SK-N-SH (cell line): ENCODE measurements at regions not wholly inside any gene's neighbourhood (a gene's known extent, or its start where the extent isn't known, plus 50 kb on each side); places are given as distances from the start of the nearest gene placed in this dataset.

Experiments
- CTCF ChIA-PET: fragments of 300-600, 350-600 bp; formaldehyde crosslinking; extraction: SDS; loops from one replicate; lab custom pipeline; 2021; lab: Yijun Ruan, JAX
- POLR2A ChIA-PET: fragments of 350-600 bp; sonication (Branson Sonifier 250); formaldehyde crosslinking; extraction: SDS; loops from one replicate; lab custom pipeline; 2020; ENCODE audit warnings: antibody characterized with exemption, inconsistent platforms; lab: Yijun Ruan, JAX
- DNase-seq: peaks from one replicate; pipeline ENCODE4 v3.0.0; 2012
- H2AFZ ChIP-seq: fragments of 200-600 bp; sonication (generic); 2 replicates; pipeline ENCODE4 v1.8.1; 2016; ENCODE audit warnings: antibody characterized with exemption, mild to moderate bottlenecking, low read depth
- H3F3A ChIP-seq: fragments of 200-600 bp; sonication (generic); replicated peaks from 2 replicates; pipeline ENCODE3; 2016; ENCODE audit warnings: antibody characterized with exemption, mild to moderate bottlenecking; ENCODE audit not compliant: insufficient read depth
- H3K27ac ChIP-seq, 2 experiments: fragments of 200-500 bp in 1 of 2; fragments of 200-600 bp in 1 of 2; sonication (Bioruptor generic) in 1 of 2; sonication (generic), shearing (Covaris generic) in 1 of 2; 2 replicates each; pipeline versions ENCODE4 v1.5.1 to v1.6.1; 2014 to 2016; ENCODE audit warnings: low read depth in 2 of 2, inconsistent platforms in 1 of 2, low read length in 1 of 2, mild to moderate bottlenecking in 1 of 2, mixed read lengths in 1 of 2
- H3K27me3 ChIP-seq: fragments of 200-600 bp; sonication (generic), shearing (Covaris generic); 2 replicates; pipeline ENCODE4 v1.6.1; 2016; ENCODE audit warnings: mixed run types; ENCODE audit not compliant: insufficient read depth
- H3K36me3 ChIP-seq, 2 experiments: fragments of 200-500 bp in 1 of 2; fragments of 200-600 bp in 1 of 2; sonication (Bioruptor generic) in 1 of 2; sonication (generic) in 1 of 2; replicated peaks in 1 of 2; 2 replicates each; pipeline versions ENCODE3 to v1.5.1; 2014 to 2016; ENCODE audit warnings: low read length in 1 of 2, mild to moderate bottlenecking in 1 of 2; ENCODE audit not compliant: insufficient read depth in 2 of 2, control insufficient read depth in 1 of 2
- H3K4me1 ChIP-seq, 2 experiments: fragments of 200-500 bp in 1 of 2; fragments of 200-600 bp in 1 of 2; sonication (Bioruptor generic) in 1 of 2; sonication (generic), shearing (Covaris generic) in 1 of 2; 2 replicates each; pipeline versions ENCODE4 v1.5.1 to v1.6.1; 2014 to 2016; ENCODE audit warnings: low read depth in 1 of 2, low read length in 1 of 2, mixed run types in 1 of 2; ENCODE audit not compliant: insufficient read depth in 2 of 2, control insufficient read depth in 1 of 2
- H3K4me2 ChIP-seq: fragments of 200-600 bp; sonication (generic), shearing (Covaris generic); 2 replicates; pipeline ENCODE4 v1.6.1; 2017; ENCODE audit warnings: mixed run types
- H3K4me3 ChIP-seq, 2 experiments: fragments of 200-500 bp in 1 of 2; fragments of 200-600 bp in 1 of 2; sonication (Bioruptor generic) in 1 of 2; sonication (generic), shearing (Covaris generic) in 1 of 2; 2 replicates each; pipeline versions ENCODE4 v1.5.1 to v1.8.1; 2014 to 2016; ENCODE audit warnings: low read depth in 2 of 2, inconsistent platforms in 1 of 2, low read length in 1 of 2, mild to moderate bottlenecking in 1 of 2, mixed read lengths in 1 of 2, moderate library complexity in 1 of 2
- H3K79me2 ChIP-seq: fragments of 200-600 bp; sonication (generic); 2 replicates; pipeline ENCODE4 v1.8.1; 2017; ENCODE audit warnings: mild to moderate bottlenecking; ENCODE audit not compliant: insufficient read depth
- H3K9ac ChIP-seq: fragments of 200-600 bp; sonication (generic); 2 replicates; pipeline ENCODE4 v1.6.1; 2017; ENCODE audit warnings: mixed run types
- H3K9me2 ChIP-seq: fragments of 200-600 bp; sonication (generic); 2 replicates; pipeline ENCODE4 v1.6.1; 2017; ENCODE audit warnings: mixed run types
- H3K9me3 ChIP-seq: fragments of 200-600 bp; sonication (generic); 2 replicates; pipeline ENCODE4 v1.6.1; 2017; ENCODE audit warnings: mixed run types, mild to moderate bottlenecking, moderate library complexity
- H4K20me1 ChIP-seq: fragments of 200-600 bp; sonication (generic); 2 replicates; pipeline ENCODE4 v1.6.1; 2017; ENCODE audit warnings: mild to moderate bottlenecking, mixed run types; ENCODE audit not compliant: insufficient read depth
- CHD2 ChIP-seq: fragments of 150-350 bp; IDR thresholded peaks from 2 replicates; pipeline ENCODE4 v1.6.1; 2018; ENCODE audit warnings: low read length; ENCODE audit not compliant: partially characterized antibody
- ELF1 ChIP-seq: IDR thresholded peaks from 2 replicates; pipeline ENCODE4 v1.4.0; 2012
- EP300 ChIP-seq, 2 experiments: IDR thresholded peaks; 2 replicates each; pipeline versions ENCODE4 v1.4.0 to v1.6.1; 2012; ENCODE audit warnings: borderline replicate concordance in 1 of 2, low read depth in 1 of 2, low read length in 1 of 2
- EZH2phosphoT487 ChIP-seq: fragments of 200-600 bp; sonication (generic); IDR thresholded peaks from 2 replicates; pipeline ENCODE4 v1.6.1; 2017; ENCODE audit warnings: low read depth, mixed run types, mild to moderate bottlenecking, antibody characterized with exemption, moderate library complexity, borderline replicate concordance
- FOXJ3 ChIP-seq: sonication (generic); formaldehyde crosslinking; IDR thresholded peaks from 2 replicates; pipeline ENCODE4 v1.5.1; 2020; ENCODE audit warnings: mild to moderate bottlenecking, missing genetic modification reagents
- FOXM1 ChIP-seq: IDR thresholded peaks from 2 replicates; pipeline ENCODE4 v1.4.0; 2012; ENCODE audit warnings: low read depth, mild to moderate bottlenecking
- GABPA ChIP-seq: IDR thresholded peaks from 2 replicates; pipeline ENCODE4 v1.4.0; 2012; ENCODE audit warnings: low read depth, mild to moderate bottlenecking
- GATA2 ChIP-seq: sonication (generic); formaldehyde crosslinking; IDR thresholded peaks from 2 replicates; pipeline ENCODE4 v1.5.0; 2020; ENCODE audit warnings: mild to moderate bottlenecking, missing genetic modification reagents
- JUND ChIP-seq: IDR thresholded peaks from 2 replicates; pipeline ENCODE4 v1.4.0; 2012
- MEF2A ChIP-seq: IDR thresholded peaks from 2 replicates; pipeline ENCODE4 v1.4.0; 2012; ENCODE audit warnings: low read depth, borderline replicate concordance
- NRF1 ChIP-seq: IDR thresholded peaks from 2 replicates; pipeline ENCODE4 v1.6.1; 2012; ENCODE audit warnings: low read depth, mild to moderate bottlenecking, low read length
- RAD21 ChIP-seq: IDR thresholded peaks from 2 replicates; pipeline ENCODE4 v1.6.1; 2012; ENCODE audit warnings: mild to moderate bottlenecking, low read length
- RCOR1 ChIP-seq: fragments of 150-350 bp; IDR thresholded peaks from 2 replicates; pipeline ENCODE4 v1.6.1; 2017; ENCODE audit warnings: antibody characterized with exemption, low read length
- SIN3A ChIP-seq: IDR thresholded peaks from 2 replicates; pipeline ENCODE4 v1.6.1; 2012; ENCODE audit warnings: low read depth, mild to moderate bottlenecking, low read length, moderate library complexity, borderline replicate concordance
- SMC3 ChIP-seq: IDR thresholded peaks from 2 replicates; pipeline ENCODE4 v1.6.1; 2012; ENCODE audit warnings: low read depth, low read length, improper control_type of control experiment
- TAF1 ChIP-seq: IDR thresholded peaks from 2 replicates; pipeline ENCODE4 v1.6.1; 2012; ENCODE audit warnings: low read depth, mild to moderate bottlenecking, low read length, moderate library complexity, borderline replicate concordance
- TCF12 ChIP-seq: IDR thresholded peaks from 2 replicates; pipeline ENCODE4 v1.4.0; 2012
- TEAD4 ChIP-seq: IDR thresholded peaks from 2 replicates; pipeline ENCODE4 v1.4.0; 2012; ENCODE audit warnings: mild to moderate bottlenecking, borderline replicate concordance; ENCODE audit not compliant: insufficient read depth
- WGBS: methylation state at CpG from one replicate; pipeline ENCODE4 v1.1.6; 2017; ENCODE audit warnings: low lambda C conversion rate; 5-methylcytosine and 5-hydroxymethylcytosine counted together
- TF ChIP-seq, protein P1 (sequence below): fragments of 150-350 bp; IDR thresholded peaks from 2 replicates; pipeline ENCODE4 v1.6.1; 2017; ENCODE audit warnings: antibody characterized with exemption, low read length, low read depth, borderline replicate concordance
- TF ChIP-seq, protein P2 (sequence below): IDR thresholded peaks from 2 replicates; pipeline ENCODE4 v1.4.0; 2012; ENCODE audit warnings: low read depth, borderline replicate concordance
- TF ChIP-seq, protein P3 (sequence below): IDR thresholded peaks from 2 replicates; pipeline ENCODE4 v1.4.0; 2012; ENCODE audit warnings: low read depth
- TF ChIP-seq, protein P4 (sequence below): IDR thresholded peaks from 2 replicates; pipeline ENCODE4 v1.4.0; 2012; ENCODE audit warnings: low read depth, borderline replicate concordance

DNA sequence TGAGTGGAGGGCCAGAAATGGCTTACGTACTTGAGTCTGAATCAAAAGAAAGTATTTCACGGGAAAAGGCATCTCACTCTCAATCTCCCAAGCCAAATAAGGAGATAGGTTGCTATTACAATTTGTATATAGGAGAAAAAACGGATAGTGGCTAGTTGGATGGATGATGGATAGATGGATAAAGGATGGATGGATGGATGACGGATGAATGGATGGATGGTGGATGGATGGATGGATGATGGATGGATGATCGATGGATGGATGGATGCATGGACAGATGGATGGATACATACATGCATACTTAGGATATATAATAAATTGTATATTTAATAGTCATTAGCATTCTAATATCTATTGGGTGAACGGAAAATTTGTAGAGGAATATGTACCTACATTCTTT lies 82.2 kb upstream of the NRP1 start:
- no peak for DNase-seq

DNA sequence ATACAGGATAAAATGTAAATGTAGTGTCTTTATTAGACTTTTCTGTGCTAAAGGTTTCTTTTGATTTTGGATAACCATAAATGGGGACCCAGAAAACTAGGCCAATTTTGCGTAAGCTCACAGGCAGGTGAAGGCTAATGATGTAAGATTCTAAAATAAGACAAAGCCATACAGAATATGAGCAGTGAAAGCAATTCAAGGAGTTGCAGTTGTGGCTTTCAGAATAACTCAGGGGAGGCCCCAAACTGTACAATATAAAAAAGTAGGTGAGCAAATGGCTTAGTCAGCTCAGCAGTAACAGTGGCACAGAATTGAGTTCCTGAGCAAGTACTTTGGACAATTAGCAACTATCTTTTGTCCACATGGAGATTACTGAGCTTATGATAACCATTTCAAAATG lies 81.7 kb upstream of the NRP1 start:
- Histone ChIP-seq H3K4me2 (no peak overlapping the region), H3K27me3 (no peaks in the 10 kb centered on the region), H3F3A (peaks cover 10% of the 10 kb centered on the region), H3K4me1 (peaks cover 7 to 12% of the 10 kb centered on the region in 2 experiments; a peak in 3 of 4 replicates), H3K9ac (no peak overlapping the region), H3K27ac (no peak overlapping the region), H3K9me2 (no peaks in the 10 kb centered on the region), H2AFZ (no peak overlapping the region), H3K36me3 (no peaks in the 10 kb centered on the region), H3K9me3 (no peaks in the 10 kb centered on the region), H3K79me2 (no peaks in the 10 kb centered on the region), H3K4me3 (no peak overlapping the region), H4K20me1 (no peaks in the 10 kb centered on the region)
- DNase-seq, result no peak
- POLR2A ChIA-PET, result no interaction called here
- CTCF ChIA-PET, result no interaction called here
- WGBS, result 96% methylated on average over 1 of the region's 1 CpG
- TF ChIP-seq, protein P1, sequence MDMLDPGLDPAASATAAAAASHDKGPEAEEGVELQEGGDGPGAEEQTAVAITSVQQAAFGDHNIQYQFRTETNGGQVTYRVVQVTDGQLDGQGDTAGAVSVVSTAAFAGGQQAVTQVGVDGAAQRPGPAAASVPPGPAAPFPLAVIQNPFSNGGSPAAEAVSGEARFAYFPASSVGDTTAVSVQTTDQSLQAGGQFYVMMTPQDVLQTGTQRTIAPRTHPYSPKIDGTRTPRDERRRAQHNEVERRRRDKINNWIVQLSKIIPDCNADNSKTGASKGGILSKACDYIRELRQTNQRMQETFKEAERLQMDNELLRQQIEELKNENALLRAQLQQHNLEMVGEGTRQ, result no peak
- TF ChIP-seq EP300 (IDR thresholded peaks at IDR 0.05; ENCODE audit: borderline replicate concordance in 1 of 2, low read depth in 1 of 2, low read length in 1 of 2) (no peak), GABPA (no peak), GATA2 (CRISPR knock-in tag) (no peak), EZH2phosphoT487 (no peak), NRF1 (no peak), CHD2 (no peak), RAD21 (no peak), TEAD4 (no peak), MEF2A (no peak)
- TF ChIP-seq, protein P2, sequence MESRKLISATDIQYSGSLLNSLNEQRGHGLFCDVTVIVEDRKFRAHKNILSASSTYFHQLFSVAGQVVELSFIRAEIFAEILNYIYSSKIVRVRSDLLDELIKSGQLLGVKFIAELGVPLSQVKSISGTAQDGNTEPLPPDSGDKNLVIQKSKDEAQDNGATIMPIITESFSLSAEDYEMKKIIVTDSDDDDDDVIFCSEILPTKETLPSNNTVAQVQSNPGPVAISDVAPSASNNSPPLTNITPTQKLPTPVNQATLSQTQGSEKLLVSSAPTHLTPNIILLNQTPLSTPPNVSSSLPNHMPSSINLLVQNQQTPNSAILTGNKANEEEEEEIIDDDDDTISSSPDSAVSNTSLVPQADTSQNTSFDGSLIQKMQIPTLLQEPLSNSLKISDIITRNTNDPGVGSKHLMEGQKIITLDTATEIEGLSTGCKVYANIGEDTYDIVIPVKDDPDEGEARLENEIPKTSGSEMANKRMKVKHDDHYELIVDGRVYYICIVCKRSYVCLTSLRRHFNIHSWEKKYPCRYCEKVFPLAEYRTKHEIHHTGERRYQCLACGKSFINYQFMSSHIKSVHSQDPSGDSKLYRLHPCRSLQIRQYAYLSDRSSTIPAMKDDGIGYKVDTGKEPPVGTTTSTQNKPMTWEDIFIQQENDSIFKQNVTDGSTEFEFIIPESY, result no peak

More for the DNA sequence above, 82.2 kb upstream of the NRP1 start:
- Histone ChIP-seq H3K9me2 (no peaks in the 10 kb centered on the region), H3K4me2 (no peak overlapping the region), H3K36me3 (no peaks in the 10 kb centered on the region), H3F3A (peaks cover 10% of the 10 kb centered on the region), H3K27ac (no peak overlapping the region), H3K9me3 (no peaks in the 10 kb centered on the region), H3K4me1 (peaks cover 7 to 12% of the 10 kb centered on the region in 2 experiments; a peak in 3 of 4 replicates), H3K9ac (no peak overlapping the region), H3K79me2 (no peaks in the 10 kb centered on the region), H3K27me3 (no peaks in the 10 kb centered on the region), H3K4me3 (no peak overlapping the region), H4K20me1 (no peaks in the 10 kb centered on the region), H2AFZ (no peak overlapping the region)
- TF ChIP-seq NRF1, result no peak
- TF ChIP-seq SIN3A, result no peak
- TF ChIP-seq ELF1, result no peak
- TF ChIP-seq TCF12, result no peak
- TF ChIP-seq FOXM1, result no peak
- no peak for TF ChIP-seq RAD21
- no peak for TF ChIP-seq TAF1
- TF ChIP-seq, protein P3, sequence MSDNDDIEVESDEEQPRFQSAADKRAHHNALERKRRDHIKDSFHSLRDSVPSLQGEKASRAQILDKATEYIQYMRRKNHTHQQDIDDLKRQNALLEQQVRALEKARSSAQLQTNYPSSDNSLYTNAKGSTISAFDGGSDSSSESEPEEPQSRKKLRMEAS, result no peak
- no peak for TF ChIP-seq RCOR1
- TF ChIP-seq GABPA, result no peak
- no peak for TF ChIP-seq EZH2phosphoT487
- no peak for TF ChIP-seq FOXJ3
- no peak for TF ChIP-seq SMC3
- TF ChIP-seq, protein P4, sequence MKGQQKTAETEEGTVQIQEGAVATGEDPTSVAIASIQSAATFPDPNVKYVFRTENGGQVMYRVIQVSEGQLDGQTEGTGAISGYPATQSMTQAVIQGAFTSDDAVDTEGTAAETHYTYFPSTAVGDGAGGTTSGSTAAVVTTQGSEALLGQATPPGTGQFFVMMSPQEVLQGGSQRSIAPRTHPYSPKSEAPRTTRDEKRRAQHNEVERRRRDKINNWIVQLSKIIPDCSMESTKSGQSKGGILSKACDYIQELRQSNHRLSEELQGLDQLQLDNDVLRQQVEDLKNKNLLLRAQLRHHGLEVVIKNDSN, result no peak
- TF ChIP-seq EP300 (IDR thresholded peaks at IDR 0.05; ENCODE audit: borderline replicate concordance in 1 of 2, low read depth in 1 of 2, low read length in 1 of 2), result no peak
- no peak for TF ChIP-seq JUND
- TF ChIP-seq, protein P1, result no peak
- TF ChIP-seq, protein P2, result no peak
- ChIA-PET POLR2A (no interaction called here), CTCF (no interaction called here)
- 93% methylated on average over 6 of the region's 6 CpGs for WGBS
